GM12864 (cell line): ENCODE measurements at regions not wholly inside any gene's neighbourhood (a gene's known extent, or its start where the extent isn't known, plus 50 kb on each side); places are given as distances from the start of the nearest gene placed in this dataset.

Source experiments
- DNase-seq: peaks from one replicate; pipeline ENCODE4 v3.0.0-alpha.2; 2011; ENCODE audit warnings: low read depth
- H3K4me3 ChIP-seq: 2 replicates; pipeline ENCODE4 v1.5.1; 2011; ENCODE audit warnings: mild to moderate bottlenecking, low read depth, low read length, control low read depth
- TF ChIP-seq, protein P1 (sequence below): IDR thresholded peaks from 2 replicates; pipeline ENCODE4 v1.5.1; 2011; ENCODE audit warnings: low read depth, mild to moderate bottlenecking, moderate library complexity, low read length, control low read depth, inconsistent platforms; ENCODE audit errors: missing control alignments

DNA sequence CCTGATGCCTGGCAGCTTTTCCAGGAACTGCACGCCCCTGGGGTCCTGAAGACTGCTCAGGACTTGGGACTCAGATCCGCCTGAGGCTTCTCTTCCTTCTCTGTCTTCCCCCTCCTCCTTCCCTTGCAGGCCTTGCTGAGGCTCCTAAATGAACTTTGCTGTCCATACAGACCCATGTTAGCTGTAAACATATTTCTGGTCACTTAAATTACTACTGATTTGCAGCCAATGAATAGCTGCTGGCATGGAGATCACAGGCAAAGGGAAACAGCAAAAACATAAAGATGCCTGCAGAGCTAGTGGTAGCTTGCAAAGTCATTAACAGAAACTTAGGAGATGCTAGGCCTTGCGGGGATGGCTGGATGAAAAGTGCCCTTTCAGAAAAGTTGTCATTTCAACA, 261.9 kb downstream of the GADD45G start:
- DNase-seq, result no peak
- TF ChIP-seq, protein P1, sequence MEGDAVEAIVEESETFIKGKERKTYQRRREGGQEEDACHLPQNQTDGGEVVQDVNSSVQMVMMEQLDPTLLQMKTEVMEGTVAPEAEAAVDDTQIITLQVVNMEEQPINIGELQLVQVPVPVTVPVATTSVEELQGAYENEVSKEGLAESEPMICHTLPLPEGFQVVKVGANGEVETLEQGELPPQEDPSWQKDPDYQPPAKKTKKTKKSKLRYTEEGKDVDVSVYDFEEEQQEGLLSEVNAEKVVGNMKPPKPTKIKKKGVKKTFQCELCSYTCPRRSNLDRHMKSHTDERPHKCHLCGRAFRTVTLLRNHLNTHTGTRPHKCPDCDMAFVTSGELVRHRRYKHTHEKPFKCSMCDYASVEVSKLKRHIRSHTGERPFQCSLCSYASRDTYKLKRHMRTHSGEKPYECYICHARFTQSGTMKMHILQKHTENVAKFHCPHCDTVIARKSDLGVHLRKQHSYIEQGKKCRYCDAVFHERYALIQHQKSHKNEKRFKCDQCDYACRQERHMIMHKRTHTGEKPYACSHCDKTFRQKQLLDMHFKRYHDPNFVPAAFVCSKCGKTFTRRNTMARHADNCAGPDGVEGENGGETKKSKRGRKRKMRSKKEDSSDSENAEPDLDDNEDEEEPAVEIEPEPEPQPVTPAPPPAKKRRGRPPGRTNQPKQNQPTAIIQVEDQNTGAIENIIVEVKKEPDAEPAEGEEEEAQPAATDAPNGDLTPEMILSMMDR, result no peak
- no peak overlapping the region for H3K4me3 ChIP-seq

DNA sequence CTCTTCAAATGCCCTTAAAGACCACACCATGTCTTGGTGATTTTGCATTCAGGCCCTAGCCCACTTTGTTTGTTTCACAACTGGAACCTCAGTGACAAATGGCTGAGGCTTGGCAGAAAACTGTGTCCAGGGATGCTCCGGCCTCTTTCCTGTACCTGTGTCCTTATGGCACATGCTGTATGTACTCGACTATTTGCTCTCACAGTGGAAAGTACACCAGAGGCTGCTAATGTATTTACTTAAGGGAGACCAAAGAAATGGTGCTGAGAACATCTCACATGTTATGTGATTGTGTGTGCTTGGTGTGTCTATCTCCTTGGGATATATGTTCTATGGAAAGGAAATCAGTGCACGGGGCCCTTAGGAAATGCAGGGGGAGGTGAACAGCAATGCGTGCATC, 263.3 kb downstream of the GADD45G start:
- DNase-seq, result no peak
- H3K4me3 ChIP-seq, result no peak overlapping the region
- TF ChIP-seq, protein P1, result no peak

DNA sequence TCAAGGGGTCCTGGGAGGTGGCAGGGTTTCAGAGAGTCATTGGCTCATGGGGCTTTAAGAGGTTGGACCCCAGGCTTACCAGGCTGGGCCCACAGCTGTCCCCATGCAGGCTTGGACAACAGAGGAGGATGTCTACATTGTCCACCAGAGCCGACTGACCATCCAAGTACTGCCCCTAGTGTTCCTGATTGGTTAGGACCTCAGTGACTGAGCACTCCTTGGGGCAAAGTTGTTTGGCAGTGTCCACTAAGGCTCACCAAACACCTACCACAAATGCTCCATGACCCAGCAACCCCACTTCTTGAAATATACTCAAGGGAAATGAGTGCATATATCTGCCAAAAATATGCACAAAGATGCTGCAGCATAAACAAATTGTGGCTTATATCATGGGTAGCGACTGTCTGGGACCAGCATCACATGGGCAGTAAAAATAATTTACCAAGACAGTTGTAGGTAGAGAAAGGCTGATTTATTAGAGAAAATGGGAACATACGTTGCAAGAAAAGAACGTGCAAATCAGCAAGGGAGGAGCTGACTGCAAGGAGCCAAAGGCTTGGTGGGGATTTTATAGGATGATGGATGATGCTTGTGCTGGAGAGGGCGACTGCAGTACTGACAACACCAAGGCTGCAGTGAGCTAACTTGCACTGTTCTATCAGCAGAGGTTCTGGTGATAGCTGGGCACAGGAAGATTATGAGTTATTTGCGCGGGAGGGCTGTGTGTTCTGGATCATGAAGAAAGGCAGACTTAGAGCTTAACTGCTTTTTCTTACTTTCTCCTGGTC, 265.2 kb downstream of the GADD45G start:
- no peak overlapping the region for H3K4me3 ChIP-seq
- DNase-seq, result no peak
- TF ChIP-seq, protein P1, result peak; percentile 9

DNA sequence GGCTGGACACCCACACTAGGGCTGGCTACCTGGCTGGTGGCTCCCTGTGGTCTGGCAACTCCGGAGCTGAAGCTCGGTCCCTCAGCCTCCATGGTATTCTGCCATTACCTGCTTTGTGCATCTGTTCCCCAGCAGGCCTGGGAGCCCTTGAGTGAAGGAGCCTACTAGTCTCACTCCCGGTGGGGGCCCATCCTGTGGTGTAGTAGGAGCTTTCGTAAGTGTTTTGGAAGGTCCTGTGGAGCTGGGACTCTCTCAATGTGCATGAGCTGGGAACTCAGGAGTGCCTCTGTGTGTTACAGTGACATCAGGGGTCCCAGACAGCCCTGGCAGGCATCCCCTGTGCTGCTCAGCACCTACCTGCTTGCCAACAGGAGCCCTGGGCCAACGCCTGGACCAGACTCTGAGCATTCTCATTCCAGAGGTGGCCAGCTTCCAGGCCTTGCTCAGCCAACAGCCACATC, 267.1 kb downstream of the GADD45G start:
- DNase-seq, result no peak
- H3K4me3 ChIP-seq, result no peak overlapping the region
- TF ChIP-seq, protein P1, result no peak

DNA sequence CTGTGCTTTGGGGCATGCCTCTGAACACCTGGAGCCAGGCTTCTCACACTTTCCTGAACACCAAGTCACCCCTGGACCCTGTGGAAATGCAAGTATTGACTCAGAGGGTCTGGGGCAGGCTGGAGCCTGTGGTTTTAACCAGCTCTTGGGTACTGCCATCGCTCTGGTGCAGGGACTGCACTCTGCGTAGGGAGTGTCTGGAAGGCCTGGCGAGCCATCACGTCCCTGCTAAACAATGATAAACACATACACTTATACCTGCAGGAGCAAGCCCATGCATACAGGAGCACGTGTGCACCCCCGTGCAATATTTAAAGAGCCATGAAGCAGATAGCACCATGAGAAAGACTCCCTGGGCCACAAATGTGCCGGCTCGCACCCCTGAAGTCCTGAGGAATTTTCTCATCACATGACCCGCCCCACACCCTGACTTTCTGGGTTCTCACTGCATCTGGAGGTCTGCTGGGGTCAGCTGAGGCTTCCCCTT, 267.7 kb downstream of the GADD45G start:
- H3K4me3 ChIP-seq, result no peak overlapping the region
- TF ChIP-seq, protein P1, result no peak
- DNase-seq, result no peak

DNA sequence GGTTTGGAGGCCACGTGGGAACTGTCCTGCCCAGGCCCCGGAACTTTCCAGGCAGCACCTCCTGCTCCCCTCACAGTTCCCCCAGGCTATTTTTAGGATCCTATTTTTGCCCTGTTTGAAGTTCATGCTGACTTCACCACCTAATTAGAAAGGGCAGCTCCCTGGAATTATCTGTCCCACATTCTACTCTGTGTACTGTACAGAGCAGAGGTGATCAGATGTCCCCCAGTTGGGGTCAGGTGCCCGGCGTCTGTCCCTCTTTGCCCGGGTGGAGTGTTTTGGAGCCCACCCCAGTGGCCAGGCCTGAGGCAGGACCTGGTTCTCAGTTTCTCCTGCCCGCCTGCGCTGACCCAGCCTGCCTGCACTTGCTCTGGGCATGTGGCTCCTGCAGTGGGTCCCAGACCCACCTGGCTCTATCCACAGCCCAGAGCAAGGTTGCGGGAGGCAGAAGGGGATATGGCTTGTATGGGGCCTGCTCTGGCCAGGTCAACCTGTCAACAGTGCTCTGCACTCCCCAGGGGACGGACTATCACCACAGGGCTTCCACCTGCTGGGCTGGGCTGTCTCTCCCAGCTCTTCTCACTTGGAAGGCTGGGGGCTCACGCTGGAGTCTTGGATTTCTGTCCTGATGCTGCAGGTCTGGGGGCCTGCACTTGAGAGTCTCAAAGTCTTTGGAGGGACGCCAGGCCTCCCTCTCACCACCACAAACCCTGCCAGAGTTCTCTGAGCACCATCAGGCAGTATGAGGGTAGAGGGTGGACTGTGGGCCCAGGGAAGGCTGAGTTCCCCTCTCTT, 268.3 kb downstream of the GADD45G start:
- H3K4me3 ChIP-seq, result no peak overlapping the region
- DNase-seq, result no peak
- TF ChIP-seq, protein P1, result no peak
